A549 (cell line): ENCODE measurements at regions not wholly inside any gene's neighbourhood (a gene's known extent, or its start where the extent isn't known, plus 50 kb on each side); places are given as distances from the start of the nearest gene placed in this dataset.
A peak's percentile ranks its signal among the peaks of the same experiment; 100 is the strongest.

ENCODE experiments used
- ATAC-seq, 2 experiments: fragments of 200-7000 bp in 1 of 2; fragments of >200 bp in 1 of 2; cut with Nextera tagmentation in 1 of 2; cut with Tn5 transposase in 1 of 2; 3 replicates each; pipeline versions ENCODE4 v1.8.0 to v1.9.1; 2018 to 2020; ENCODE audit warnings: mild to moderate bottlenecking in 1 of 2, moderate library complexity in 1 of 2
- CTCF ChIA-PET: fragments of 300-600 bp; sonication (Branson Sonifier 250); formaldehyde crosslinking; extraction: SDS; loops from one replicate; lab custom pipeline; 2021; ENCODE audit warnings: antibody characterized with exemption, inconsistent platforms; lab: Yijun Ruan, JAX
- POLR2A ChIA-PET: fragments of 350-600 bp; formaldehyde crosslinking; extraction: SDS; loops from one replicate; lab custom pipeline; 2021; ENCODE audit warnings: antibody characterized with exemption, inconsistent platforms; lab: Yijun Ruan, JAX
- DNase-seq, 2 experiments: peaks; one replicate each; pipeline versions ENCODE4 v3.0.0 to v3.0.0-alpha.2; 2011 to 2016; ENCODE audit warnings: low read depth in 1 of 2, low spot score in 1 of 2
- FAIRE-seq: peaks from 2 replicates; lab custom pipeline; 2011; peaks lifted over from hg19 to GRCh38; lab: Jason Lieb, UNC
- H3K27ac ChIP-seq, 2 experiments: fragments of >200 bp; sonication (Bioruptor Twin); formaldehyde crosslinking; 3 replicates each; pipeline ENCODE4 v1.5.1; 2016 to 2017
- H3K4me1 ChIP-seq: fragments of >200 bp; sonication (Bioruptor Twin); formaldehyde crosslinking; 3 replicates; pipeline ENCODE4 v1.6.1; 2016
- H3K4me2 ChIP-seq: fragments of >200 bp; sonication (Bioruptor Twin); formaldehyde crosslinking; 3 replicates; pipeline ENCODE4 v1.6.1; 2016
- H3K4me3 ChIP-seq: fragments of >200 bp; sonication (Bioruptor Twin); formaldehyde crosslinking; 3 replicates; pipeline ENCODE4 v1.5.1; 2016
- H3K9me3 ChIP-seq: fragments of >200 bp; sonication (Bioruptor Twin); formaldehyde crosslinking; 3 replicates; pipeline ENCODE4 v1.6.1; 2016
- ATOH8 ChIP-seq: fragments of 250-450 bp; sonication (Bioruptor Pico); IDR thresholded peaks from 2 replicates; pipeline ENCODE4 v1.5.0; 2020; ENCODE audit warnings: low read depth, mild to moderate bottlenecking, moderate library complexity
- BHLHE40 ChIP-seq: IDR thresholded peaks from 2 replicates; pipeline ENCODE4 v1.6.1; 2012; ENCODE audit warnings: low read depth, low read length, inconsistent platforms
- CBX2 ChIP-seq: fragments of 200-600 bp; sonication (generic); IDR thresholded peaks from 2 replicates; pipeline ENCODE4 v1.6.1; 2016; ENCODE audit warnings: low read depth, mild to moderate bottlenecking, borderline replicate concordance
- CEBPB ChIP-seq, 2 experiments: fragments of >200 bp in 1 of 2; sonication (Bioruptor Twin) in 1 of 2; formaldehyde crosslinking in 1 of 2; IDR thresholded peaks; 2 replicates each; pipeline ENCODE4 v1.6.1; 2012 to 2016
- CHD2 ChIP-seq: fragments of 150-350 bp; IDR thresholded peaks from 2 replicates; pipeline ENCODE4 v1.6.1; 2014; ENCODE audit warnings: low read length; ENCODE audit not compliant: partially characterized antibody
- CHD4 ChIP-seq: fragments of 200-600 bp; sonication (generic); IDR thresholded peaks from 2 replicates; pipeline ENCODE4 v1.6.1; 2016; ENCODE audit warnings: antibody characterized with exemption, mild to moderate bottlenecking, borderline replicate concordance
- E2F6 ChIP-seq: IDR thresholded peaks from 2 replicates; pipeline ENCODE4 v1.6.1; 2012; ENCODE audit warnings: low read depth, borderline replicate concordance
- FOSB ChIP-seq: fragments of 250-450 bp; sonication (Bioruptor Pico); IDR thresholded peaks from 2 replicates; pipeline ENCODE4 v1.5.0; 2020; ENCODE audit warnings: mild to moderate bottlenecking, moderate library complexity
- FOSL2 ChIP-seq, 2 experiments: fragments of 450-650 bp in 1 of 2; fragments of >200 bp in 1 of 2; sonication (Bioruptor Twin) in 1 of 2; formaldehyde crosslinking; IDR thresholded peaks; 2 replicates each; pipeline versions ENCODE4 v1.5.0 to v1.6.1; 2016 to 2020; ENCODE audit warnings: mild to moderate bottlenecking in 1 of 2, moderate library complexity in 1 of 2
- GATA3 ChIP-seq: IDR thresholded peaks from 2 replicates; pipeline ENCODE4 v1.6.1; 2012; ENCODE audit warnings: borderline replicate concordance
- HEYL ChIP-seq: fragments of 250-450 bp; sonication (Bioruptor Pico); IDR thresholded peaks from 2 replicates; pipeline ENCODE4 v1.8.0; 2021; ENCODE audit warnings: mild to moderate bottlenecking, moderate library complexity
- HOXB13 ChIP-seq: fragments of 250-450 bp; sonication (Bioruptor Pico); IDR thresholded peaks from 2 replicates; pipeline ENCODE4 v1.5.0; 2020; ENCODE audit warnings: low read depth, mild to moderate bottlenecking, moderate library complexity
- JUN ChIP-seq, 2 experiments: fragments of >200 bp; sonication (Bioruptor Twin); formaldehyde crosslinking; IDR thresholded peaks; 2 replicates in 1 of 2; 3 replicates in 1 of 2; pipeline ENCODE4 v1.6.1; 2016 to 2017
- JUNB ChIP-seq: fragments of >200 bp; sonication (Bioruptor Twin); formaldehyde crosslinking; IDR thresholded peaks from 2 replicates; pipeline ENCODE4 v1.6.1; 2016
- MAX ChIP-seq: IDR thresholded peaks from 2 replicates; pipeline ENCODE4 v1.6.1; 2012
- MAZ ChIP-seq: fragments of 150-350 bp; IDR thresholded peaks from 2 replicates; pipeline ENCODE4 v1.6.1; 2014; ENCODE audit warnings: antibody characterized with exemption, low read depth, low read length, borderline replicate concordance
- NFE2L2 ChIP-seq: fragments of 150-350 bp; conservative IDR thresholded peaks from 2 replicates; pipeline ENCODE4 v1.6.1; 2014; ENCODE audit warnings: low read length
- PHF8 ChIP-seq: fragments of 200-600 bp; sonication (generic); IDR thresholded peaks from 2 replicates; pipeline ENCODE4 v1.6.1; 2016; ENCODE audit warnings: low read depth, mild to moderate bottlenecking, antibody characterized with exemption, moderate library complexity, borderline replicate concordance
- POLR2A ChIP-seq: IDR thresholded peaks from 2 replicates; pipeline ENCODE4 v1.6.1; 2012; ENCODE audit warnings: mild to moderate bottlenecking, low read length
- RAD21 ChIP-seq, 2 experiments: fragments of >200 bp in 1 of 2; sonication (Bioruptor Twin) in 1 of 2; formaldehyde crosslinking in 1 of 2; IDR thresholded peaks in 1 of 2; conservative IDR thresholded peaks in 1 of 2; 2 replicates in 1 of 2; 3 replicates in 1 of 2; pipeline ENCODE4 v1.6.1; 2012 to 2018; ENCODE audit warnings: inconsistent platforms in 1 of 2
- RCOR1 ChIP-seq: fragments of 150-350 bp; IDR thresholded peaks from 2 replicates; pipeline ENCODE4 v1.6.1; 2014; ENCODE audit warnings: antibody characterized with exemption, low read length, low read depth
- RNF2 ChIP-seq: fragments of 200-600 bp; sonication (generic); IDR thresholded peaks from 2 replicates; pipeline ENCODE4 v1.6.1; 2016; ENCODE audit warnings: low read depth, mild to moderate bottlenecking, antibody characterized with exemption, moderate library complexity, borderline replicate concordance
- ZC3H11A ChIP-seq: fragments of 450-650 bp; IDR thresholded peaks from 2 replicates; pipeline ENCODE4 v1.6.1; 2014; ENCODE audit warnings: antibody characterized with exemption, mild to moderate bottlenecking
- ZFP36 ChIP-seq: fragments of 450-650 bp; IDR thresholded peaks from 2 replicates; pipeline ENCODE4 v1.6.1; 2014; ENCODE audit warnings: borderline replicate concordance; ENCODE audit not compliant: partially characterized antibody
- ZNF302 ChIP-seq: fragments of 250-450 bp; sonication (Bioruptor Pico); IDR thresholded peaks from 2 replicates; pipeline ENCODE4 v1.9.0; 2021; ENCODE audit warnings: inconsistent platforms, mild to moderate bottlenecking, moderate library complexity
- WGBS: methylation state at CpG from one replicate; pipeline ENCODE4 v1.1.6; 2017; ENCODE audit errors: missing lambda C conversion rate; 5-methylcytosine and 5-hydroxymethylcytosine counted together
- TF ChIP-seq, protein P1 (sequence below): fragments of 250-450 bp; sonication (Bioruptor Pico); IDR thresholded peaks from 2 replicates; pipeline ENCODE4 v1.5.0; 2021; ENCODE audit warnings: mild to moderate bottlenecking, moderate library complexity, borderline replicate concordance
- TF ChIP-seq, protein P2 (sequence below): fragments of 200-600 bp; sonication (generic); IDR thresholded peaks from 2 replicates; pipeline ENCODE4 v1.6.1; 2016; ENCODE audit warnings: antibody characterized with exemption, mild to moderate bottlenecking, moderate library complexity

GRCh38 chr10:3312403-3312940, 139.9 kb upstream of the PITRM1 start:
- DNase-seq: no peak
- H3K4me1 ChIP-seq: peaks cover 13% of the 10 kb centered on the region
- ChIA-PET POLR2A (no interaction called here), CTCF (no interaction called here)
- peak overlapping the region in 1 of 2 experiments; percentile 65; a peak in 2 of 6 replicates for H3K27ac ChIP-seq
- H3K4me2 ChIP-seq: no peak overlapping the region
- H3K9me3 ChIP-seq: no peaks in the 10 kb centered on the region
- TF ChIP-seq CHD2 (no peak), CHD4 (no peak), RNF2 (no peak), ZNF302 (no peak), ZFP36 (no peak), JUNB (no peak), POLR2A (no peak), ATOH8 (no peak), FOSL2 (IDR thresholded peaks at IDR 0.05) (no peak), FOSL2 (CRISPR knock-in tag; IDR thresholded peaks at IDR 0.05) (no peak), JUN (IDR thresholded peaks at IDR 0.05) (no peak), RAD21 (conservative IDR thresholded peaks at IDR 0.05 in 1 of 2, IDR thresholded peaks at IDR 0.05 in 1 of 2) (no peak), BHLHE40 (no peak), MAX (no peak), E2F6 (no peak), FOSB (CRISPR knock-in tag) (no peak)
- WGBS: 87% methylated on average over 12 of the region's 12 CpGs
- no peak for FAIRE-seq
- H3K4me3 ChIP-seq: no peak overlapping the region
- ATAC-seq: no peak

DNA sequence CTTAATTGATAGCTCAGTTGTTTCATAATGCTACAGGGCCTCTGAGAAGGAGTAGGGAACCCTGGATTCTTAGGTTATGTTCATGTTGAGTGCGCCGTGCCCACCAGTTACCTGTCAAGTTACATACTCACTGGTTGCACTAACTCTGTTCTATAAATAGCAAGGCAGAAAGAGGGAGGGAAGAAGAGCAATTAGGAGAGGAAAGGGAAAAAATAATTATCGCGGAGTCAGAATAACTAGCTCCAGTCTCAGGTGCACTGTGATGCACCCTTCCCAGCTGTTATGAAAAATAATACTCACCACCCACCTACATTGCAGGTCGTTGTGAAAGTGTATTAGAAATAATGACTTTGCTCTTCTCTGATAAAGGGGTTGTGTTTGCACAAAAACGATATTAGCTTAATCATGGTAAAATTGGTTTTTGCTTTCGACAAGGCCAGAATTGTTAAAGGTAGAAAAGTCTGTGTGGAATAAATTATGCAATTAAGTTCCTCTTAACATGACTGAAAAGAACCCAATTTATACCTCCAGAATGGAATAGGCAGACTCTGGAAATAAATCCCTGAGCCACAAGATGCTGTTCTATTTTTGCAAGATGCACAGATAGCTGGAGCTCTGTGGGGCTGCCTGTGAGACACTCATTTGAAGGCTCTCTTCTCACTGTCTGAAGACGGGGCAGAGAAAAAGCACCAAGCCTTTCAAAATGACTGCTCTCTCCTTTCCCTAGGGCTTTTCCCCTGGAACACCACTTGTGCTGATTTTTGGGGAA, 137.6 kb upstream of the PITRM1 start:
- DNase-seq: no peak
- POLR2A ChIA-PET: no interaction called here
- no peak for FAIRE-seq

More for the DNA sequence above, 137.6 kb upstream of the PITRM1 start:
- TF ChIP-seq RCOR1 (no peak), ATOH8 (no peak), HEYL (CRISPR knock-in tag) (no peak), HOXB13 (CRISPR knock-in tag) (no peak), ZC3H11A (no peak), GATA3 (no peak), CBX2 (no peak), PHF8 (no peak), NFE2L2 (no peak), MAZ (no peak), ZNF302 (no peak), JUN (IDR thresholded peaks at IDR 0.05) (no peak), CEBPB (IDR thresholded peaks at IDR 0.05) (no peak)
- TF ChIP-seq, protein P1, sequence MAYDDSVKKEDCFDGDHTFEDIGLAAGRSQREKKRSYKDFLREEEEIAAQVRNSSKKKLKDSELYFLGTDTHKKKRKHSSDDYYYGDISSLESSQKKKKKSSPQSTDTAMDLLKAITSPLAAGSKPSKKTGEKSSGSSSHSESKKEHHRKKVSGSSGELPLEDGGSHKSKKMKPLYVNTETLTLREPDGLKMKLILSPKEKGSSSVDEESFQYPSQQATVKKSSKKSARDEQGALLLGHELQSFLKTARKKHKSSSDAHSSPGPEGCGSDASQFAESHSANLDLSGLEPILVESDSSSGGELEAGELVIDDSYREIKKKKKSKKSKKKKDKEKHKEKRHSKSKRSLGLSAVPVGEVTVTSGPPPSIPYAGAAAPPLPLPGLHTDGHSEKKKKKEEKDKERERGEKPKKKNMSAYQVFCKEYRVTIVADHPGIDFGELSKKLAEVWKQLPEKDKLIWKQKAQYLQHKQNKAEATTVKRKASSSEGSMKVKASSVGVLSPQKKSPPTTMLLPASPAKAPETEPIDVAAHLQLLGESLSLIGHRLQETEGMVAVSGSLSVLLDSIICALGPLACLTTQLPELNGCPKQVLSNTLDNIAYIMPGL (CRISPR knock-in tag): no peak
- TF ChIP-seq, protein P2, sequence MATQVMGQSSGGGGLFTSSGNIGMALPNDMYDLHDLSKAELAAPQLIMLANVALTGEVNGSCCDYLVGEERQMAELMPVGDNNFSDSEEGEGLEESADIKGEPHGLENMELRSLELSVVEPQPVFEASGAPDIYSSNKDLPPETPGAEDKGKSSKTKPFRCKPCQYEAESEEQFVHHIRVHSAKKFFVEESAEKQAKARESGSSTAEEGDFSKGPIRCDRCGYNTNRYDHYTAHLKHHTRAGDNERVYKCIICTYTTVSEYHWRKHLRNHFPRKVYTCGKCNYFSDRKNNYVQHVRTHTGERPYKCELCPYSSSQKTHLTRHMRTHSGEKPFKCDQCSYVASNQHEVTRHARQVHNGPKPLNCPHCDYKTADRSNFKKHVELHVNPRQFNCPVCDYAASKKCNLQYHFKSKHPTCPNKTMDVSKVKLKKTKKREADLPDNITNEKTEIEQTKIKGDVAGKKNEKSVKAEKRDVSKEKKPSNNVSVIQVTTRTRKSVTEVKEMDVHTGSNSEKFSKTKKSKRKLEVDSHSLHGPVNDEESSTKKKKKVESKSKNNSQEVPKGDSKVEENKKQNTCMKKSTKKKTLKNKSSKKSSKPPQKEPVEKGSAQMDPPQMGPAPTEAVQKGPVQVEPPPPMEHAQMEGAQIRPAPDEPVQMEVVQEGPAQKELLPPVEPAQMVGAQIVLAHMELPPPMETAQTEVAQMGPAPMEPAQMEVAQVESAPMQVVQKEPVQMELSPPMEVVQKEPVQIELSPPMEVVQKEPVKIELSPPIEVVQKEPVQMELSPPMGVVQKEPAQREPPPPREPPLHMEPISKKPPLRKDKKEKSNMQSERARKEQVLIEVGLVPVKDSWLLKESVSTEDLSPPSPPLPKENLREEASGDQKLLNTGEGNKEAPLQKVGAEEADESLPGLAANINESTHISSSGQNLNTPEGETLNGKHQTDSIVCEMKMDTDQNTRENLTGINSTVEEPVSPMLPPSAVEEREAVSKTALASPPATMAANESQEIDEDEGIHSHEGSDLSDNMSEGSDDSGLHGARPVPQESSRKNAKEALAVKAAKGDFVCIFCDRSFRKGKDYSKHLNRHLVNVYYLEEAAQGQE: no peak
- Histone ChIP-seq H3K4me2 (no peak overlapping the region), H3K4me3 (no peak overlapping the region), H3K4me1 (peaks cover 13% of the 10 kb centered on the region), H3K27ac (no peak overlapping the region), H3K9me3 (no peaks in the 10 kb centered on the region)
- WGBS: 52% methylated on average over 8 of the region's 8 CpGs
- CTCF ChIA-PET: interaction anchor here (0.7 to 1.5 kb wide), 3 partner anchors 19 to 157 kb away, joined by 3 to 4 read pairs (median 3); no protein-coding TSS in a partner anchor
- no peak for ATAC-seq
